ENCODE measurements at regions not wholly inside any gene's neighbourhood (a gene's known extent, or its start where the extent isn't known, plus 50 kb on each side); places are given as distances from the start of the nearest gene placed in this dataset. TPM values are rescaled to one million over a fixed set of nuclear protein-coding genes. Genes with fewer than 3 reads are reported as not detected.

DNA sequence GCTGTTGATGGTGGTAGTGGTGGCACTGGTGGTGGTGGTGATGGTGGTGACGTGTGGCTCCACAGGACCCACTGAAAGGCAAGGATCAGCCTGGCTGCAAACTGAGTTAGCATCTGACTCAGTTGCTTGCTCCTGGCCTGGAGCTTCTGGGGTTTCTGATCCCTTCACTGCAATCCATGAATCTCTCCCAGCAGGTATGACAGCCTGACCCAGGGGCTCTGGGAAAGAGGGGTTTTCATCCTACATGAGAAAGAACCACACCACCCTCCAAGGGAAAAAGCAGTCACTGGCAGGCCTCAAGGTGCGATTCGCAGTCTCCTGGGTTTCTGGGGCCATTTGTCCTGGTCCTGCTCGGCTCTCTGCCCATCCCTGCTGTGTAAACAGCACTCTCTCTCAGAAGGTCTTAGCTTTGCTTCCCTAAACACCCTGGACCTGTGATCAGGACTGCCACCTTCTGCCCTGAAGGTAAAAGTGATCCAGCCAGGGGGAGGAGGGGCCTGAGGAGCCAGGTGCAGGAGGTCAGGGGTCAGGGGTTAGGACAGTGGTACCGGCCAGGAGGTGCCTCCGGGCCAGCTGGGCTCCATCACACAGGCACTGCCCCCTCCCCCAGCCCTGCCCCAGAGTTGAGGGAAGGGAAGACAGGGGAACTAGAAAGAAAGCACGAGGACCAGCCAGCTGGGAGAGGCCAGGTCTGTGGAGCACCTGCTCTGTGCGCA lies 152.0 kb downstream of the BMP7 start:
- H3K79me2 ChIP-seq, result no peaks in the 10 kb centered on the region
- TF ChIP-seq, protein P1, sequence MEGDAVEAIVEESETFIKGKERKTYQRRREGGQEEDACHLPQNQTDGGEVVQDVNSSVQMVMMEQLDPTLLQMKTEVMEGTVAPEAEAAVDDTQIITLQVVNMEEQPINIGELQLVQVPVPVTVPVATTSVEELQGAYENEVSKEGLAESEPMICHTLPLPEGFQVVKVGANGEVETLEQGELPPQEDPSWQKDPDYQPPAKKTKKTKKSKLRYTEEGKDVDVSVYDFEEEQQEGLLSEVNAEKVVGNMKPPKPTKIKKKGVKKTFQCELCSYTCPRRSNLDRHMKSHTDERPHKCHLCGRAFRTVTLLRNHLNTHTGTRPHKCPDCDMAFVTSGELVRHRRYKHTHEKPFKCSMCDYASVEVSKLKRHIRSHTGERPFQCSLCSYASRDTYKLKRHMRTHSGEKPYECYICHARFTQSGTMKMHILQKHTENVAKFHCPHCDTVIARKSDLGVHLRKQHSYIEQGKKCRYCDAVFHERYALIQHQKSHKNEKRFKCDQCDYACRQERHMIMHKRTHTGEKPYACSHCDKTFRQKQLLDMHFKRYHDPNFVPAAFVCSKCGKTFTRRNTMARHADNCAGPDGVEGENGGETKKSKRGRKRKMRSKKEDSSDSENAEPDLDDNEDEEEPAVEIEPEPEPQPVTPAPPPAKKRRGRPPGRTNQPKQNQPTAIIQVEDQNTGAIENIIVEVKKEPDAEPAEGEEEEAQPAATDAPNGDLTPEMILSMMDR (IDR thresholded peaks at IDR 0.05; ENCODE audit: poor library complexity), result no peak
- TF ChIP-seq EZH2phosphoT487 (IDR thresholded peaks at IDR 0.05; ENCODE audit: low read depth, severe bottlenecking, unreplicated experiment), result no peak
- TF ChIP-seq EZH2 (IDR thresholded peaks at IDR 0.05; ENCODE audit: borderline replicate concordance), result no peak
- no peak overlapping the region for H3K4me2 ChIP-seq
- no peaks in the 10 kb centered on the region for H3K9me3 ChIP-seq (ENCODE audit: low read depth)
- H3K4me3 ChIP-seq, result no peak overlapping the region
- no peak overlapping the region for H2AFZ ChIP-seq
- 79% methylated on average over 7 of the region's 8 CpGs for WGBS (ENCODE audit: low lambda C conversion rate, missing lambda C conversion rate)
- no peak for DNase-seq (ENCODE audit: low spot score)
- H3K36me3 ChIP-seq (replicated peaks; ENCODE audit: insufficient read depth, low read depth), result no peaks in the 10 kb centered on the region
- H4K20me1 ChIP-seq (ENCODE audit: insufficient read depth, poor library complexity, severe bottlenecking), result no peaks in the 10 kb centered on the region
- H3K27ac ChIP-seq, result no peak overlapping the region
- H3K4me1 ChIP-seq (ENCODE audit: insufficient read depth), result peaks cover 2% of the 10 kb centered on the region
- H3K9me2 ChIP-seq (replicated peaks; ENCODE audit: insufficient read depth), result no peaks in the 10 kb centered on the region
- H3K27me3 ChIP-seq, result no peaks in the 10 kb centered on the region

DNA sequence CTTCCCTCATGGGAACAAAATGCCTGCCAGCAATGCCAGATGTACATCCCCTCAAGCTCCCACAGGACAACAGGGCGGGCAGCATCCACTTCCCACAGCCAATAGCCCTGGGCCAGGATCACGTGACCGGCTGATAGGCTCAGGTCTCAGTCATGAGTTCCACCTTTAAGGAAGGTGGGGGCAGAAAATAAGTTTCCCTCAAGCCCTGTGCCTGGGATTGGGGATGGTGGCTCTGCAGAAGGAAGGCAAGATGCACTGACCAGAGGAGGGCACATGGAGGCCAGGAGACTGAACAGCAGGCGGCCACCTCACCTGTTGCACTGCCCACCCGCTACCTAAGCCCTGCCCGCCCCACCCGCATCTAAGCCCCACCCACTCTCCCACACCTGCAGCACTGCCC lies 149.1 kb downstream of the BMP7 start:
- 95% methylated on average over 7 of the region's 7 CpGs for WGBS (ENCODE audit: low lambda C conversion rate, missing lambda C conversion rate)
- H3K4me3 ChIP-seq, result no peak overlapping the region
- H3K4me1 ChIP-seq (ENCODE audit: insufficient read depth), result no peaks in the 10 kb centered on the region
- no peaks in the 10 kb centered on the region for H3K9me3 ChIP-seq (ENCODE audit: low read depth)
- no peak overlapping the region for H2AFZ ChIP-seq
- no peaks in the 10 kb centered on the region for H3K36me3 ChIP-seq (replicated peaks; ENCODE audit: insufficient read depth, low read depth)
- H3K9me2 ChIP-seq (replicated peaks; ENCODE audit: insufficient read depth), result no peaks in the 10 kb centered on the region
- H3K27ac ChIP-seq, result no peak overlapping the region
- no peaks in the 10 kb centered on the region for H3K79me2 ChIP-seq
- no peak for DNase-seq (ENCODE audit: low spot score)
- H4K20me1 ChIP-seq (ENCODE audit: insufficient read depth, poor library complexity, severe bottlenecking), result no peaks in the 10 kb centered on the region
- no peaks in the 10 kb centered on the region for H3K27me3 ChIP-seq
- H3K4me2 ChIP-seq, result no peak overlapping the region
- no peak for TF ChIP-seq EZH2 (IDR thresholded peaks at IDR 0.05; ENCODE audit: borderline replicate concordance)
- TF ChIP-seq, protein P1 (IDR thresholded peaks at IDR 0.05; ENCODE audit: poor library complexity), result no peak
- TF ChIP-seq EZH2phosphoT487 (IDR thresholded peaks at IDR 0.05; ENCODE audit: low read depth, severe bottlenecking, unreplicated experiment), result no peak

DNA sequence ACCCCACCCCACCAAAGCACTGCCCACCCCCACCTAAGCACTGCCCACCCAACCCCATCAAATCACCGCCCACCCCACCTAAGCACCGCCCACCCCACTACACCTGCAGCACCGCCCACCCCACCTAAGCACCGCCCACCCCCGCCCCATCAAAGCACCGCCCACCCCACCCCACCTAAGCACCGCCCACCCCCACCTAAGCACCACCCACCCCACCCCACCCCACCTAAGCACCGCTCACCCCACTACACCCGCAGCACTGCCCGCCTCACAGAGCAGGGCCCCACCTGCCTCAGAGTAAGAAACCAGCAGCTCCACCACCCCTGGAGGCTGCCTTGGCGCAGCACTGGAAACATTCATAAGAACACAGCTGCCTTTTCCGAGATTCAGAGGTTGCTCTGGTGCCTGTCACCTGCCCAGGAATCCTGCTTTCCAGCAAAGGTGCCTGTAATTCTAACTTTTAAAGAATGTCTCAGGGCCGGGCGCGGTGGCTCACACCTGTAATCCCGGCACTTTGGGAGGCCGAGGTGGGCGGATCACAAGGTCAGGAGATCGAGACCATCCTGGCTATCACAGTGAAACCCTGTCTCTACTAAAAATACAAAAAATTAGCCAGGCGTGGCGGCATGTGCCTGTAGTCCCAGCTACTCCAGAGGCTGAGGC lies 148.2 kb downstream of the BMP7 start:
- no peaks in the 10 kb centered on the region for H3K9me3 ChIP-seq (ENCODE audit: low read depth)
- H3K4me1 ChIP-seq (ENCODE audit: insufficient read depth), result no peaks in the 10 kb centered on the region
- H3K9me2 ChIP-seq (replicated peaks; ENCODE audit: insufficient read depth), result no peaks in the 10 kb centered on the region
- no peak overlapping the region for H3K27ac ChIP-seq
- 94% methylated on average over 14 of the region's 21 CpGs for WGBS (ENCODE audit: low lambda C conversion rate, missing lambda C conversion rate)
- H3K4me3 ChIP-seq, result no peak overlapping the region
- H2AFZ ChIP-seq, result no peak overlapping the region
- no peak overlapping the region for H3K4me2 ChIP-seq
- H3K27me3 ChIP-seq, result no peaks in the 10 kb centered on the region
- TF ChIP-seq, protein P1 (IDR thresholded peaks at IDR 0.05; ENCODE audit: poor library complexity), result no peak
- TF ChIP-seq EZH2 (IDR thresholded peaks at IDR 0.05; ENCODE audit: borderline replicate concordance) (no peak), EZH2phosphoT487 (IDR thresholded peaks at IDR 0.05; ENCODE audit: low read depth, severe bottlenecking, unreplicated experiment) (no peak)
- no peaks in the 10 kb centered on the region for H3K36me3 ChIP-seq (replicated peaks; ENCODE audit: insufficient read depth, low read depth)
- DNase-seq (ENCODE audit: low spot score), result no peak
- H3K79me2 ChIP-seq, result no peaks in the 10 kb centered on the region
- H4K20me1 ChIP-seq (ENCODE audit: insufficient read depth, poor library complexity, severe bottlenecking), result no peaks in the 10 kb centered on the region

Small RNA genes lying in the stretch of these regions (small RNA-seq; reads per million reads assigned to genes)
- gene RNU6-929P, result not detected
